Sigmoid colon (tissue), 6 donors: ENCODE measurements at regions not wholly inside any gene's neighbourhood (a gene's known extent, or its start where the extent isn't known, plus 50 kb on each side); places are given as distances from the start of the nearest gene placed in this dataset.

Source experiments
- DNase-seq: peaks from one replicate; pipeline ENCODE4 v3.0.0-alpha.2; 2019
- H3K27ac ChIP-seq, 4 donors: fragments of 200-600 bp; sonication (generic); one replicate each; pipeline ENCODE4 v1.5.1; 2016 to 2019; ENCODE audit warnings: mild to moderate bottlenecking in 1 of 4
- H3K27me3 ChIP-seq, 3 donors: fragments of 200-600 bp; sonication (generic); one replicate each; pipeline ENCODE4 v1.5.1; 2019; ENCODE audit warnings: mild to moderate bottlenecking in 1 of 3
- H3K36me3 ChIP-seq, 4 donors: fragments of 200-600 bp; sonication (generic); one replicate each; pipeline ENCODE4 v1.5.1; 2016 to 2019
- H3K4me1 ChIP-seq, 4 donors: fragments of 200-600 bp; sonication (generic); one replicate each; pipeline ENCODE4 v1.5.1; 2017 to 2019
- H3K4me3 ChIP-seq, 4 donors: fragments of 200-600 bp; sonication (generic); one replicate each; pipeline ENCODE4 v1.5.1; 2017 to 2019; ENCODE audit warnings: mild to moderate bottlenecking in 2 of 4, moderate library complexity in 1 of 4
- H3K9me3 ChIP-seq, 4 donors: fragments of 200-600 bp in 3 of 4; sonication (generic) in 3 of 4; one replicate each; pipeline versions ENCODE4 v1.5.1 to v1.6.1; 2013 to 2019
- EP300 ChIP-seq, 4 donors: sonication (generic); formaldehyde crosslinking; IDR thresholded peaks; one replicate each; pipeline ENCODE4 v1.6.1; 2017; ENCODE audit warnings: antibody characterized with exemption in 4 of 4
- POLR2A ChIP-seq, 2 donors: fragments of 450-650 bp; IDR thresholded peaks; one replicate each; pipeline ENCODE4 v1.6.1; 2016; ENCODE audit warnings: antibody characterized with exemption in 2 of 2, mild to moderate bottlenecking in 2 of 2, moderate library complexity in 2 of 2
- POLR2AphosphoS5 ChIP-seq, 4 donors: sonication (generic); formaldehyde crosslinking; IDR thresholded peaks; one replicate each; pipeline ENCODE4 v1.6.1; 2017; ENCODE audit warnings: antibody characterized with exemption in 4 of 4
- WGBS, 2 donors: extraction: QIAGEN DNeasy Blood & Tissue Kit; methylation state at CpG; one replicate each; pipeline ENCODE4 v1.1.7; 2013; 5-methylcytosine and 5-hydroxymethylcytosine counted together
- intact Hi-C: fragments of 100-400 bp; cut with DNase I; formaldehyde crosslinking; loops from one replicate; pipeline ENCODE4 v1.15.1; 2023
- TF ChIP-seq, protein P1 (sequence below), 4 experiments: fragments of 450-650 bp in 3 of 4; fragments of 200-600 bp in 1 of 4; IDR thresholded peaks; one replicate each; pipeline ENCODE4 v1.5.1; 2016 to 2019; ENCODE audit warnings: antibody characterized with exemption in 4 of 4, mild to moderate bottlenecking in 3 of 4, moderate library complexity in 2 of 4
- donor health status: healthy with polysubstance abuse.
- donor health status: healthy.

DNA sequence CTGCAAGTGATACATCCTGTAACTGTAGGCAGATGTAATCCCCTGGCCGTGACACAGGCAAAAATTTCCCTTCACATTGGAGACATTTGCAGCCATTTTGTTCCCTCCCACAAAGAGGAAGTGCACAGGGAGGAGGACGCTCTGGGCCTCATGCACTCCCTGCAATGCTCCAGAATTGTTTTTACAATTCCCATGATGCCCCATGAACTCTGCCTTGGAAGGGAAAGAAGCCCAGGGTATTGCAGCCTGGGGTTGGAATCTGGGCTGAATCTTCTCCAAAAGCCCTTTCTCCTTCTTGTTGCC, 491.7 kb downstream of the CCDC171 start:
- Histone ChIP-seq H3K36me3 (no peaks in the 10 kb centered on the region), H3K27ac (no peak overlapping the region), H3K9me3 (no peaks in the 10 kb centered on the region), H3K4me3 (no peak overlapping the region), H3K4me1 (peaks cover 0 to 22% (median 13%) of the 10 kb centered on the region in 4 donors), H3K27me3 (no peaks in the 10 kb centered on the region)
- WGBS, 2 donors: 75 to 86% methylated on average over 2 of the region's 2 CpGs
- intact Hi-C loops: loop anchor here (10.0 kb wide), 1 partner anchor 110 kb away; no protein-coding TSS in a partner anchor
- no peak for TF ChIP-seq EP300 (IDR thresholded peaks at IDR 0.05)
- no peak for TF ChIP-seq POLR2A (IDR thresholded peaks at IDR 0.05)
- TF ChIP-seq, protein P1, sequence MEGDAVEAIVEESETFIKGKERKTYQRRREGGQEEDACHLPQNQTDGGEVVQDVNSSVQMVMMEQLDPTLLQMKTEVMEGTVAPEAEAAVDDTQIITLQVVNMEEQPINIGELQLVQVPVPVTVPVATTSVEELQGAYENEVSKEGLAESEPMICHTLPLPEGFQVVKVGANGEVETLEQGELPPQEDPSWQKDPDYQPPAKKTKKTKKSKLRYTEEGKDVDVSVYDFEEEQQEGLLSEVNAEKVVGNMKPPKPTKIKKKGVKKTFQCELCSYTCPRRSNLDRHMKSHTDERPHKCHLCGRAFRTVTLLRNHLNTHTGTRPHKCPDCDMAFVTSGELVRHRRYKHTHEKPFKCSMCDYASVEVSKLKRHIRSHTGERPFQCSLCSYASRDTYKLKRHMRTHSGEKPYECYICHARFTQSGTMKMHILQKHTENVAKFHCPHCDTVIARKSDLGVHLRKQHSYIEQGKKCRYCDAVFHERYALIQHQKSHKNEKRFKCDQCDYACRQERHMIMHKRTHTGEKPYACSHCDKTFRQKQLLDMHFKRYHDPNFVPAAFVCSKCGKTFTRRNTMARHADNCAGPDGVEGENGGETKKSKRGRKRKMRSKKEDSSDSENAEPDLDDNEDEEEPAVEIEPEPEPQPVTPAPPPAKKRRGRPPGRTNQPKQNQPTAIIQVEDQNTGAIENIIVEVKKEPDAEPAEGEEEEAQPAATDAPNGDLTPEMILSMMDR (IDR thresholded peaks at IDR 0.05): no peak
- TF ChIP-seq POLR2AphosphoS5 (IDR thresholded peaks at IDR 0.05): no peak
- DNase-seq: no peak

DNA sequence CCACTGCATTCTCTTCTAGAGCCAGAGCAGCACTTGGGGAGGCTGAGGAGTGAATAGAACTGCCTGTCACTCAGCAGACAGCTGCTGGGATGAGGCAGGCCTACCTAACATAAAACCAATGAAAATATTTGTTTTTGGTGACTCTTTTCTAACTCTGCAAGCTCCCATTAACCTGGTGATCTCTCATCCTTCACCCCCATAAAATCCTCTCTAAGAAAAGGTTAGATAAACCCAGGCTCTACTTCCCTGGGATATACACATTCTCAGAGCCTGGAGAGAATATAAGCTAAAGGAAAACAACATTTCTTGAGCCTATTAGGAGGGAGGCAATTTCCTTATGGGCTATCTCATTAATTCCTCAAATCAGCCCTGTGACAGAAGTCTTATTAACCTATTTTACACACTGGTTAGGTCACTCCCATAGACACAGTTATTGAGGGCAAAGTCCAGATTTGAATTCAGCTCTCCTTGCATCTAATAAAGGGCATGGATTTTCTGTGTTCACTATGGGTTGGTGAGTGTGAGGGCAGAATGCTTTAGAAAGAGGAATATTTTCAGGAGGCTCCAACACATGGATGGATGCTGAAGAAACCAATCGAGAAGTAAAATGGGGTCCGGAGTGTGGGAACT, 492.9 kb downstream of the CCDC171 start:
- Histone ChIP-seq H3K27ac (no peak overlapping the region), H3K27me3 (no peaks in the 10 kb centered on the region), H3K36me3 (no peaks in the 10 kb centered on the region), H3K4me1 (peaks cover 0 to 9% (median 2%) of the 10 kb centered on the region in 4 donors), H3K9me3 (no peaks in the 10 kb centered on the region), H3K4me3 (no peak overlapping the region)
- intact Hi-C loops: loop anchor here (10.0 kb wide), 1 partner anchor 109 kb away; no protein-coding TSS in a partner anchor
- no peak for DNase-seq
- TF ChIP-seq POLR2AphosphoS5 (IDR thresholded peaks at IDR 0.05) (no peak), EP300 (IDR thresholded peaks at IDR 0.05) (no peak), POLR2A (IDR thresholded peaks at IDR 0.05) (no peak)
- TF ChIP-seq, protein P1 (IDR thresholded peaks at IDR 0.05): no peak
- 96 to 97% methylated on average over 2 of the region's 2 CpGs for WGBS, 2 donors

DNA sequence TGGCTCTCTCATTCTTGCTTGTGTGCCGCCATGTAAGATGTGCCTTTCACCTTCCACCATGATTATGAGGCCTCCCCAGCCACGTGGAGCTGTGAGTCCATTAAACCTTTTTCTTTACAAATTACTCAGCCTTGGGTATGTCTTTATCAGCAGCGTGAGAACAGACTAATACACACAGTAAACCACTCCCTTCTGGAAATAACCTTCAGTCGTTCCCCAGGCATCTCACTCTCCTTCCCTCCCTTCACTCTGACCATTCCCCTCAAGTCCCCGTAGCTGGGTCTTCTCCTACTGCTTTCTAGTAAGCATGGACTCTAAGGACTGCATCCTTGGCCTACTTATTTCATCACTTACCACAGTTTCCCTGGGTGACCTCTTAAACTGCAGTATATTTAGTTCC, 493.9 kb downstream of the CCDC171 start:
- WGBS, 2 donors: 53 to 58% methylated on average over 5 of the region's 5 CpGs
- no peak for TF ChIP-seq POLR2AphosphoS5 (IDR thresholded peaks at IDR 0.05)
- no peak for TF ChIP-seq EP300 (IDR thresholded peaks at IDR 0.05)
- TF ChIP-seq POLR2A (IDR thresholded peaks at IDR 0.05): no peak
- TF ChIP-seq, protein P1 (IDR thresholded peaks at IDR 0.05): no peak

DNA sequence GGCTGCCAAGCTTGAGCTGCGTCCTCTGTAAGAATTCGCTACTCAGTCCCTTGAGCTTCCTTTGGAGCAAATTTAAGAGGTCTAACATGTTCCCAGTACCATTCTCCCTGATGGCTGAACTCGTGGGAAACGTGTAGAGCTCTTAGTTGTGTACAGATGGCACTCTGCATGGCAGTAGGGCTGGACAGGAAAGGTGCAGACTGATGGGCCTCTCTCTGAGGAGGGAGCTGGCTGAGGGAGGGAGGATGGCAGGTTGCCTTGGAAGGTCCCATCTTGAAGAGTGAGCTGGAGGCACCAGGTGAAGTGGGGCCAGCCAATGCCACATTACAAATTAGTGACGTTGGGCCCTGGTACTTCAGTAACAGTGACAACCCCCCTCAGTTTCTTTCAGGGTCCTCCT, 495.3 kb downstream of the CCDC171 start:
- no peak overlapping the region for H3K4me3 ChIP-seq
- no peaks in the 10 kb centered on the region for H3K36me3 ChIP-seq
- H3K27me3 ChIP-seq: no peaks in the 10 kb centered on the region
- intact Hi-C loops: loop anchor here (10.0 kb wide), 1 partner anchor 107 kb away; no protein-coding TSS in a partner anchor
- 88% methylated on average over 5 of the region's 5 CpGs for WGBS, 2 donors
- no peak overlapping the region for H3K27ac ChIP-seq
- H3K4me1 ChIP-seq: peaks cover 0 to 5% (median 0%) of the 10 kb centered on the region in 4 donors
- H3K9me3 ChIP-seq: no peaks in the 10 kb centered on the region
- DNase-seq: no peak
- TF ChIP-seq POLR2AphosphoS5 (IDR thresholded peaks at IDR 0.05) (no peak), POLR2A (IDR thresholded peaks at IDR 0.05) (no peak), EP300 (IDR thresholded peaks at IDR 0.05) (no peak)

More for the DNA sequence above, 493.9 kb downstream of the CCDC171 start:
- intact Hi-C loops: loop anchor here (10.0 kb wide), 1 partner anchor 108 kb away; no protein-coding TSS in a partner anchor
- no peaks in the 10 kb centered on the region for H3K27me3 ChIP-seq
- H3K27ac ChIP-seq: no peak overlapping the region
- no peaks in the 10 kb centered on the region for H3K9me3 ChIP-seq
- H3K4me1 ChIP-seq: peaks cover 0 to 5% (median 0%) of the 10 kb centered on the region in 4 donors
- H3K4me3 ChIP-seq: no peak overlapping the region
- H3K36me3 ChIP-seq: no peaks in the 10 kb centered on the region
- no peak for DNase-seq

- TF ChIP-seq POLR2AphosphoS5 (IDR thresholded peaks at IDR 0.05) (no peak), EP300 (IDR thresholded peaks at IDR 0.05) (no peak), POLR2A (IDR thresholded peaks at IDR 0.05) (no peak)
- TF ChIP-seq, protein P1 (IDR thresholded peaks at IDR 0.05): no peak
- intact Hi-C loops: no loop called here
- Histone ChIP-seq H3K27ac (no peak overlapping the region), H3K4me3 (no peak overlapping the region), H3K27me3 (no peaks in the 10 kb centered on the region), H3K4me1 (no peaks in the 10 kb centered on the region), H3K36me3 (no peaks in the 10 kb centered on the region), H3K9me3 (no peaks in the 10 kb centered on the region)
- no peak for DNase-seq
- 90 to 91% methylated on average over 5 of the region's 5 CpGs for WGBS, 2 donors
These were observed 499.3 kb downstream of the CCDC171 start for GRCh38 chr9:16052146-16052545.
